Astrocyte of the cerebellum (primary cell): ENCODE measurements at regions not wholly inside any gene's neighbourhood (a gene's known extent, or its start where the extent isn't known, plus 50 kb on each side); places are given as distances from the start of the nearest gene placed in this dataset.
A peak's percentile ranks its signal among the peaks of the same experiment; 100 is the strongest.

Experiments
- DNase-seq: peaks from one replicate; pipeline ENCODE4 v3.0.0-alpha.2; 2011; ENCODE audit warnings: low read depth
- H3K4me3 ChIP-seq: 2 replicates; pipeline ENCODE4 v1.5.1; 2011; ENCODE audit warnings: mild to moderate bottlenecking, low read depth, low read length, moderate library complexity
- in situ Hi-C: cut with HindIII; loops from 2 replicates; pipeline ENCODE4 v1.10.0; 2017; ENCODE audit warnings: low sequenced_read_pairs
- TF ChIP-seq, protein P1 (sequence below): IDR thresholded peaks from 2 replicates; pipeline ENCODE4 v1.5.1; 2012; ENCODE audit warnings: low read length, low read depth, moderate library complexity, mild to moderate bottlenecking; ENCODE audit errors: missing control alignments

DNA sequence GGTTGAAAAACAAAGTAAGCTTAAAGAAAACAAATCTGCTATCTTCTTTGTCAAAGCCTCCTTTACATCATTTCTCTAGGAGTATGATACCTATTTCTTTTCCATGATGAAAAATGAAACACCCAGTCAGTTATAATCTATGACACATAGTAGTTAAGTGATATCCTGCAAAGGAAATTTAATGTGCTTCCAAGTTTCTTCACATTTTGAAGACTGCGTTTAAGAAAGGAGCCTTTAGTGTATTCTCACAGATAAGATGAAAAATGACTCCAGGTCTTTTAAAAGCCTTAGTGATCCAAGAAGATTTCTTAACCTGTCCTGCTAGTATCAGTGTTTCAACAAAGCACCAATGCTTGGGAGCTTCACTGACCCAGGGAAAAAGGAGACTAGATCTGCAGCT lies 356.7 kb downstream of the CCDC85A start:
- no peak overlapping the region for H3K4me3 ChIP-seq
- TF ChIP-seq, protein P1, sequence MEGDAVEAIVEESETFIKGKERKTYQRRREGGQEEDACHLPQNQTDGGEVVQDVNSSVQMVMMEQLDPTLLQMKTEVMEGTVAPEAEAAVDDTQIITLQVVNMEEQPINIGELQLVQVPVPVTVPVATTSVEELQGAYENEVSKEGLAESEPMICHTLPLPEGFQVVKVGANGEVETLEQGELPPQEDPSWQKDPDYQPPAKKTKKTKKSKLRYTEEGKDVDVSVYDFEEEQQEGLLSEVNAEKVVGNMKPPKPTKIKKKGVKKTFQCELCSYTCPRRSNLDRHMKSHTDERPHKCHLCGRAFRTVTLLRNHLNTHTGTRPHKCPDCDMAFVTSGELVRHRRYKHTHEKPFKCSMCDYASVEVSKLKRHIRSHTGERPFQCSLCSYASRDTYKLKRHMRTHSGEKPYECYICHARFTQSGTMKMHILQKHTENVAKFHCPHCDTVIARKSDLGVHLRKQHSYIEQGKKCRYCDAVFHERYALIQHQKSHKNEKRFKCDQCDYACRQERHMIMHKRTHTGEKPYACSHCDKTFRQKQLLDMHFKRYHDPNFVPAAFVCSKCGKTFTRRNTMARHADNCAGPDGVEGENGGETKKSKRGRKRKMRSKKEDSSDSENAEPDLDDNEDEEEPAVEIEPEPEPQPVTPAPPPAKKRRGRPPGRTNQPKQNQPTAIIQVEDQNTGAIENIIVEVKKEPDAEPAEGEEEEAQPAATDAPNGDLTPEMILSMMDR: no peak
- no peak for DNase-seq
- in situ Hi-C loops: no loop called here

DNA sequence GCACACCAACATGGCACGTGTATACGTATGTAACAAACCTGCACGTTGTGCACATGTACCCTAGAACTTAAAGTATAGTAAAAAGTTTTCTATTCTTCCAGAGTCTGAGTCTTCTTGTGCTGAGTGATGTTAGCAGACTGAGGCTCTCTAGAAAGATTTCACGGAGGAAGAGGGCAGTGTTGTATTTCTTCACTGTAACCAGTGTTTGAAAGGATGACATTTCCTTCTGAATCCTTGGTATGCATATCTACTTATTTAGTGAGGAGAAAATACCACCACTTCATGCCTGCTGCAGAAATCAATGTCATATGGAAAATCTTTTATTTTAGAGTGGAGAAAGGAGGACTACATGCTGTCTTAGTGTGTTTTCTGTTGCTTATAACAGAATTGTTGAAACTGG lies 357.1 kb downstream of the CCDC85A start:
- H3K4me3 ChIP-seq: no peak overlapping the region
- TF ChIP-seq, protein P1: no peak
- no peak for DNase-seq
- in situ Hi-C loops: no loop called here

DNA sequence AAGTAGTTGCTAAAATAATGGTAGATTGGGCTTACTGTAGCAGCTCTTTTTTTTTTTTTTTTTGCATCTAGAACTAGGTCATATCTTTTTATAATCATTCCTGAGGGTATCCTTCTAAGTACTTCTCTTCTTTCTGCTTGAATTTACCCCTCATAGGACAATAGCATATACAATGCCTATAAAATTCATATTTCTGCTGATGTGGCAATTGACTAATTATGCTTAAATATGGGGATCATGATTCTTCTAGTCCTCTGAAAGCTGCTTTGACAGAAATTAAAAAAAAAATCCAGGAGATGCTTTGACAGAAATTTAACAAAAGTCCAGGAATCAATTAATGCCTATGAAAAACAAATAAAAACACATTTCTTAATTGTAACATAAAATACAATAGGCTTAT lies 358.4 kb downstream of the CCDC85A start:
- no peak overlapping the region for H3K4me3 ChIP-seq
- TF ChIP-seq, protein P1: no peak
- in situ Hi-C loops: no loop called here
- no peak for DNase-seq

DNA sequence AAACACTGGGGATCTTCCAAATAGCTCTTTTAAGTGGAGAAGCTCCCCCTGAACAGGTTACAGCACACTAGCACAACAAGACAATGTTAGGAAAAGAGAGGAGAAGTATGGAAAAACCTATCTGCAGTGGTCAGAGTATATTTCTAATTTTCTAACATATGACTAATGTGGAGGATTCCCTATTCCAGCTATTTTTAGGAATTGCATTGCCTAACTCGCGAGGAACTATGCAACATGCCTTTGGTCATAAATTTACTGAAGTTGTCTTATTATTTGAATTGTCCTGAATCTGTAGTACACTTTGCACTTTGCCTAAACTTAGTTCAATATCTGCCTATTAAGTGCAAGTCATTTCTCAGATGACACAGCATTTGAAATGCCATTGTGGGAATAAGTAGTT lies 381.4 kb downstream of the CCDC85A start:
- in situ Hi-C loops: no loop called here
- DNase-seq: no peak
- TF ChIP-seq, protein P1: no peak
- no peak overlapping the region for H3K4me3 ChIP-seq

DNA sequence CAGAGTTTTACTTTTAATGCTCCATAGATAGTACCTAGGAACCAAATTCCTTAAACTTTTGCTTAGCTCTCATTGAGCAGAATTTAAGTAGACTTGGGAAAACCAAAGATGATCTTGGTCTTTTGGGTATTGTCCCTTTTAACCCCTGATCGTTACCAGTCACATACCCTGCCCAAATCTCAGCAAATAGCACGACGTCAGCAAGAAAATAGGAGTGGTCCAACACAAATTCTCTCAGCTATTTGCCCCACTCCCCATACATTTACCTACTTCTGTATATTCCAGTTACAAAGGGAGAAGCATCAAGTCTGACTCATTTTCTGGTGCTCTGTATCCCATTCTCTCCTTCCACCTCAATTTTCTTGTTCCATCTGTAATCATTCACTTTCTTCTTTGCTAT lies 387.3 kb downstream of the CCDC85A start:
- TF ChIP-seq, protein P1: no peak
- H3K4me3 ChIP-seq: no peak overlapping the region
- in situ Hi-C loops: no loop called here
- DNase-seq: no peak

DNA sequence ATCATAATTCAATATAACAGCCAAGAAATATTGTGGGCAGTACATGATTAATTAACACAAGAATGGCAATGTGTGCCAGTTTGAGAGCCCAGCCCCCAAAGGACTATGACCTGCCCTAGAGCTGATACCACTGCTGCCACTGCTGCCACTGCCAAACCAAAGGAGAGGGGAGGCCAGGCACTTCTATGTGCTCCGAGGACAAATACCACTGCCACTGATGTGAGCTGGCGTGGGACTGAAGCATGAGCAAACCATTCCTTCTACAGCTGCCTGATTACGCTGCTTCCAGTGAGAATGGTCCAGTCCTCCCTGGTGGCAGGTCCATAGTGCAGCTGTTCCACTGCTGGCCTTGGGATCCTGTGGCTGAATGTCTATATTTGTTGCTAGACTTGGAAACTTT lies 392.2 kb downstream of the CCDC85A start:
- TF ChIP-seq, protein P1: no peak
- DNase-seq: no peak
- in situ Hi-C loops: no loop called here
- H3K4me3 ChIP-seq: no peak overlapping the region

DNA sequence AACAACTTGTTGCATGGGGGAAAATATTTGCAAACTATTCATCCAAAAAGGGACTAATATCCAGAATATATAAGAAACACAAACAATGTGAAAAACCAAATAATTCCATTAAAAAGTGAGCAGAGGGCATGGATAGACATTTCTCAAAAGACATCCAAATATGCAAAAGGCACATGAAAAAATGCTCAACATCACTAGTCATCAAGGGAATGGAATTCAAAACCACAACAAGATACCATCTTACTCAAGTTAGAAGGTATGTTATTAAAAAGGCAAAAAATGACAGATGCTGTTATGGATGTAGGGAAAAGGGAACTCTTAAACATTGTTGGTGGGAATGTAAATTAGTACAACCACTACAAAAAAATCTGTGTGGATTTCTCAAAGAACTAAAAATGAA lies 396.5 kb downstream of the CCDC85A start:
- no peak overlapping the region for H3K4me3 ChIP-seq
- TF ChIP-seq, protein P1: no peak
- in situ Hi-C loops: no loop called here
- peak; percentile 45 for DNase-seq
